WI38 (cell line): ENCODE measurements at regions not wholly inside any gene's neighbourhood (a gene's known extent, or its start where the extent isn't known, plus 50 kb on each side); places are given as distances from the start of the nearest gene placed in this dataset.

Source experiments
- H3K4me3 ChIP-seq: 2 replicates; pipeline ENCODE4 v1.5.1; 2011; ENCODE audit warnings: low read depth, mild to moderate bottlenecking, control low read depth, low read length
- CTCF ChIP-seq: IDR thresholded peaks from 2 replicates; pipeline ENCODE4 v1.5.1; 2012; ENCODE audit warnings: low read depth, mild to moderate bottlenecking, control low read depth, low read length

DNA sequence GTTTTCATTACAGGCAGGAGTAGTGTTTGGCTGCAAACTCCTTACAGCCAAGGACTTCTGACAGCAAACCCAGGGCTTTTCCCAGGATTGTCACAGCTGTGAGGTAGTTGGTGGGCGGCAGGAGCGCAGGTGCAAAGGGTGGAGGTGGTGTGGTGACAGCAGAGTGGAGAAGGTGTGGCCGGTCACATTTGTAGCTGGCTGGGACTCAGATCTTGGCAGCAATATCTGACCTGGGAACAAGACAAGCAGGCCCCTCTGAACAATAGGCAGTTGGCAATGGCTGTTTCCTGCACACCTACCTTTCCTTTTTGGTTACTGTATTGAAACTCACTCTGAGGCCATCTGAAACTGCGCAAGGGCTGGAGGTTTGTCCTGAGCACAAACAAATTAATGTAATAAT lies 327.3 kb downstream of the COG6 start:
- TF ChIP-seq CTCF: no peak
- no peak overlapping the region for H3K4me3 ChIP-seq

- no peak for TF ChIP-seq CTCF
- no peak overlapping the region for H3K4me3 ChIP-seq
Observed at GRCh38 chr13:39985071-39985470, 329.6 kb downstream of the COG6 start.

DNA sequence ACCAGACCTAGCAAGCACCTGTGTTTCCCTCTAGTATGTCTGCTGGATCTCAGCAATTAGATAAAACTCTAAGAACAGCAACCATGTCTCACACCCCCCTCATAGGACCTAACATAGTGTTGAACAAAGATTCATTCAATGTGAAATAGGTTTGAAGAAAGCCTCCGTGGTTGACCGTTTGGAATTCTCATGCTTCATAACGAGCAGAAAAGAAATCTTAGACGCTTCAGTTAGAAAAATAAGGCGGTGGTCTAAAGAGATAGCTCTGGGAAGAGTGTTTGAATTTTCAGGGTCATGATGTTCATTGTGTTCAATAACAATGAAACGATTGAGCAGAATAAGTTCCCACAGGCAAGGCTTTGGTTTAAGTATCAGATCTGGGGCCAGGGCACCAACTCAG lies 332.9 kb downstream of the COG6 start:
- TF ChIP-seq CTCF: no peak
- H3K4me3 ChIP-seq: no peak overlapping the region

DNA sequence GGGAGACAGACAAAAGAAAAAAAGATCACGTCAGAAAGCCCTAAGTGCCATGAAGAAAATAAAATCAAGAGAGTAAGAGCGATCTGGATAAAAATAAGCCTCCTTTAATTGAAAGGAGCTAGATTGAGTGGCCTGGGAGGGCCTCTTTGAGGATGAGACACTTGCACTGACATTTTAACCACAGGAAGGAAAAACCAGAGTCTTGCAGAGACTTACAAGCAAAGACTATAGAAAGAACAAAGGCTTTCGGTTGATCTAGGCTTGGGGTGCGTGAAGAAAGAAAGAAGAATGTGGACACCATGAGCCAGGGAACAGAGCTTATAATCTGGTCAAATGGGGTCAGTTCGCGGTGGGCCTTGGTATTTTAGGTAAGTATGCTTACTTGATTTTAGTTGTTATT lies 342.7 kb downstream of the COG6 start:
- TF ChIP-seq CTCF: no peak
- H3K4me3 ChIP-seq: no peak overlapping the region

DNA sequence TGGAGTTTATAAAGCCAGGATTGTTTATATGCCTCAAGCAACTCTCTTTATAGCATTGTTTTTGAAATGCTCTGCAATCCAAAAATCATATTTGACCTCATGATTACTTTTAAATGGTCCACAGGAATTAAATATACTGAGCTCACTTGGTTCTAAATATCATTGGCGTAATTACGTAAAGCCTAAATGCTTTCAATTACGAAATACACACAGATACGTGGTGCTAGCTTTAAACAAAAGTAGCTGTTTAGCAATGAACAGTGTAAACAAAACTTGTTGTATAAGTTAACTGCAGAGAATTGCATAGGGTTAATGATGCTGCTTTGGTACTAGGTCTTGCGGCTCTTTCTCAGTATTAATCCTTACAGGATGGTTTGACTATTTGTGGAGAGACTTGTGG lies 346.6 kb downstream of the COG6 start:
- H3K4me3 ChIP-seq: no peak overlapping the region
- TF ChIP-seq CTCF: no peak

DNA sequence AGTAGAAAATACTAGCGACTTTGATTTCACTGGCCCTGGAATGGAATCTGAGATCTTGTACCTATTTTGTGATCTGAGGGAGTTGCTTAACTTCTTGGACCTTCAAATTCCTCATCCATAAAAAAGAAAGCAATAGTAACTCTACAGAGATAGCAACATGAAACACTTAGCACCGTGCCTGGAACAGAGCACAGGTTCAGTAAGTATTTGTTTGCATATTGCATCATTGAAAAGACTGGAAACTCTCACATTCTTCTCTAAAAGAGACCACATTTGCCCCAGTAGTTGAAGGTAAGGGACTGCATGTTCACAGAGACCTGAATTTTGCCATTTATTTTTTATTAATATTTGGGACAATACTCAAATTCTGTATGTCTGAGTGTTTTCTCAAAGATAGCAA lies 358.1 kb downstream of the COG6 start:
- no peak overlapping the region for H3K4me3 ChIP-seq
- TF ChIP-seq CTCF: no peak

GRCh38 chr13:40016953-40017660 lies 361.6 kb downstream of the COG6 start:
- TF ChIP-seq CTCF: no peak
- H3K4me3 ChIP-seq: no peak overlapping the region
